Esophagus squamous epithelium (tissue), 5 donors: ENCODE measurements at regions not wholly inside any gene's neighbourhood (a gene's known extent, or its start where the extent isn't known, plus 50 kb on each side); places are given as distances from the start of the nearest gene placed in this dataset.

Experiments used
- DNase-seq: peaks from one replicate; lab custom pipeline; 2025; lab: John Stamatoyannopoulos, UW
- H3K27ac ChIP-seq, 4 donors: fragments of 200-600 bp; sonication (generic); one replicate each; pipeline ENCODE4 v1.5.1; 2016 to 2019; ENCODE audit warnings: mild to moderate bottlenecking in 1 of 4
- H3K27me3 ChIP-seq, 4 donors: fragments of 200-600 bp; sonication (generic); 1 replicate in 3 of 4; 2 replicates in 1 of 4; pipeline versions ENCODE4 v1.5.1 to v1.6.0; 2017 to 2021; ENCODE audit warnings: antibody characterized with exemption in 1 of 4
- H3K36me3 ChIP-seq, 3 donors: fragments of 200-600 bp; sonication (generic); one replicate each; pipeline ENCODE4 v1.5.1; 2016 to 2019
- H3K4me1 ChIP-seq, 3 donors: fragments of 200-600 bp; sonication (generic); one replicate each; pipeline ENCODE4 v1.5.1; 2017 to 2019
- H3K4me3 ChIP-seq, 4 donors: fragments of 200-600 bp; sonication (generic); 1 replicate in 3 of 4; 2 replicates in 1 of 4; pipeline ENCODE4 v1.5.1; 2016 to 2019; ENCODE audit warnings: mild to moderate bottlenecking in 2 of 4, moderate library complexity in 1 of 4
- H3K9me3 ChIP-seq, 3 donors: fragments of 200-600 bp; sonication (generic); one replicate each; pipeline ENCODE4 v1.5.1; 2016 to 2019
- POLR2A ChIP-seq, 4 donors: fragments of 450-650 bp; IDR thresholded peaks; one replicate each; pipeline ENCODE4 v1.6.1; 2017; ENCODE audit warnings: antibody characterized with exemption in 4 of 4, mild to moderate bottlenecking in 4 of 4, moderate library complexity in 3 of 4
- WGBS, 2 donors: methylation state at CpG; one replicate each; pipeline ENCODE4 v1.1.5; 2018; 5-methylcytosine and 5-hydroxymethylcytosine counted together
- intact Hi-C: fragments of 100-400 bp; cut with DNase I; formaldehyde crosslinking; loops from one replicate; pipeline ENCODE4 v1.15.0; 2022
- TF ChIP-seq, protein P1 (sequence below), 6 experiments: fragments of 450-650 bp in 4 of 6; fragments of 200-600 bp in 2 of 6; sonication (generic) in 2 of 6; IDR thresholded peaks; one replicate each; pipeline ENCODE4 v1.5.1; 2016 to 2019; ENCODE audit warnings: antibody characterized with exemption in 6 of 6, mild to moderate bottlenecking in 4 of 6, moderate library complexity in 4 of 6
- donor health status: DM: yes; HTN: yes; CAD: no.

GRCh38 chr6:40728643-40729042 lies 141.5 kb upstream of the LRFN2 start:
- Histone ChIP-seq H3K4me1 (no peaks in the 10 kb centered on the region), H3K36me3 (no peaks in the 10 kb centered on the region), H3K9me3 (no peaks in the 10 kb centered on the region), H3K27me3 (peaks cover 0 to under 1% (median 0%) of the 10 kb centered on the region in 4 donors), H3K27ac (no peak overlapping the region), H3K4me3 (no peak overlapping the region)
- WGBS, 2 donors = 84 to 93% methylated on average over 3 of the region's 3 CpGs
- no peak for DNase-seq
- TF ChIP-seq, protein P1, sequence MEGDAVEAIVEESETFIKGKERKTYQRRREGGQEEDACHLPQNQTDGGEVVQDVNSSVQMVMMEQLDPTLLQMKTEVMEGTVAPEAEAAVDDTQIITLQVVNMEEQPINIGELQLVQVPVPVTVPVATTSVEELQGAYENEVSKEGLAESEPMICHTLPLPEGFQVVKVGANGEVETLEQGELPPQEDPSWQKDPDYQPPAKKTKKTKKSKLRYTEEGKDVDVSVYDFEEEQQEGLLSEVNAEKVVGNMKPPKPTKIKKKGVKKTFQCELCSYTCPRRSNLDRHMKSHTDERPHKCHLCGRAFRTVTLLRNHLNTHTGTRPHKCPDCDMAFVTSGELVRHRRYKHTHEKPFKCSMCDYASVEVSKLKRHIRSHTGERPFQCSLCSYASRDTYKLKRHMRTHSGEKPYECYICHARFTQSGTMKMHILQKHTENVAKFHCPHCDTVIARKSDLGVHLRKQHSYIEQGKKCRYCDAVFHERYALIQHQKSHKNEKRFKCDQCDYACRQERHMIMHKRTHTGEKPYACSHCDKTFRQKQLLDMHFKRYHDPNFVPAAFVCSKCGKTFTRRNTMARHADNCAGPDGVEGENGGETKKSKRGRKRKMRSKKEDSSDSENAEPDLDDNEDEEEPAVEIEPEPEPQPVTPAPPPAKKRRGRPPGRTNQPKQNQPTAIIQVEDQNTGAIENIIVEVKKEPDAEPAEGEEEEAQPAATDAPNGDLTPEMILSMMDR (IDR thresholded peaks at IDR 0.05) = no peak
- TF ChIP-seq POLR2A (IDR thresholded peaks at IDR 0.05) = no peak
- intact Hi-C loops = no loop called here

GRCh38 chr6:40727271-40727670 lies 140.1 kb upstream of the LRFN2 start:
- no peak for DNase-seq
- 94 to 100% methylated on average over 1 of the region's 1 CpG for WGBS, 2 donors

GRCh38 chr6:40726853-40727252 lies 139.7 kb upstream of the LRFN2 start:
- TF ChIP-seq POLR2A (IDR thresholded peaks at IDR 0.05) = no peak
- TF ChIP-seq, protein P1 (IDR thresholded peaks at IDR 0.05) = no peak
- H3K27ac ChIP-seq = no peak overlapping the region
- H3K9me3 ChIP-seq = no peaks in the 10 kb centered on the region
- H3K4me3 ChIP-seq = no peak overlapping the region
- no peaks in the 10 kb centered on the region for H3K27me3 ChIP-seq
- 86 to 94% methylated on average over 5 of the region's 5 CpGs for WGBS, 2 donors
- no peaks in the 10 kb centered on the region for H3K36me3 ChIP-seq
- no peak for DNase-seq
- H3K4me1 ChIP-seq = no peaks in the 10 kb centered on the region
- intact Hi-C loops = no loop called here

More at GRCh38 chr6:40727271-40727670, 140.1 kb upstream of the LRFN2 start:
- no peaks in the 10 kb centered on the region for H3K4me1 ChIP-seq
- H3K36me3 ChIP-seq = no peaks in the 10 kb centered on the region
- TF ChIP-seq, protein P1 (IDR thresholded peaks at IDR 0.05) = no peak
- intact Hi-C loops = no loop called here
- H3K4me3 ChIP-seq = no peak overlapping the region
- H3K27me3 ChIP-seq = no peaks in the 10 kb centered on the region
- no peaks in the 10 kb centered on the region for H3K9me3 ChIP-seq
- H3K27ac ChIP-seq = no peak overlapping the region

- intact Hi-C loops = no loop called here
- DNase-seq = no peak
- Histone ChIP-seq H3K4me3 (no peak overlapping the region), H3K27ac (no peak overlapping the region), H3K9me3 (no peaks in the 10 kb centered on the region), H3K36me3 (no peaks in the 10 kb centered on the region), H3K4me1 (peaks cover 0 to 4% (median 0%) of the 10 kb centered on the region in 3 donors), H3K27me3 (no peaks in the 10 kb centered on the region)
- TF ChIP-seq POLR2A (IDR thresholded peaks at IDR 0.05) = no peak
- TF ChIP-seq, protein P1 (IDR thresholded peaks at IDR 0.05) = no peak
- 57 to 75% methylated on average over 1 of the region's 2 CpGs for WGBS, 2 donors
Observed at GRCh38 chr6:40725390-40725789, 138.2 kb upstream of the LRFN2 start.

- WGBS, 2 donors = 80 to 89% methylated on average over 3 of the region's 3 CpGs
- Histone ChIP-seq H3K36me3 (no peaks in the 10 kb centered on the region), H3K4me3 (no peak overlapping the region), H3K4me1 (peaks cover 0 to 9% (median 2%) of the 10 kb centered on the region in 3 donors), H3K27me3 (no peaks in the 10 kb centered on the region), H3K9me3 (no peaks in the 10 kb centered on the region), H3K27ac (no peak overlapping the region)
- no peak for DNase-seq
- intact Hi-C loops = no loop called here
- TF ChIP-seq, protein P1 (IDR thresholded peaks at IDR 0.05) = no peak
- no peak for TF ChIP-seq POLR2A (IDR thresholded peaks at IDR 0.05)
Observed at GRCh38 chr6:40724886-40725285, 137.7 kb upstream of the LRFN2 start.
